8988T (cell line): ENCODE measurements at regions not wholly inside any gene's neighbourhood (a gene's known extent, or its start where the extent isn't known, plus 50 kb on each side); places are given as distances from the start of the nearest gene placed in this dataset.
"Not testable (repeated sequence)": the region's sequence is repeated elsewhere in the genome, so short reads cannot be mapped to it uniquely, and the experiment has no call there.

Source experiments
- DNase-seq: peaks from one replicate; pipeline ENCODE4 v3.0.0; 2011

- no peak for DNase-seq
These were observed 75.1 kb upstream of the USP9X start for GRCh38 chrX:41009850-41010846.

DNA sequence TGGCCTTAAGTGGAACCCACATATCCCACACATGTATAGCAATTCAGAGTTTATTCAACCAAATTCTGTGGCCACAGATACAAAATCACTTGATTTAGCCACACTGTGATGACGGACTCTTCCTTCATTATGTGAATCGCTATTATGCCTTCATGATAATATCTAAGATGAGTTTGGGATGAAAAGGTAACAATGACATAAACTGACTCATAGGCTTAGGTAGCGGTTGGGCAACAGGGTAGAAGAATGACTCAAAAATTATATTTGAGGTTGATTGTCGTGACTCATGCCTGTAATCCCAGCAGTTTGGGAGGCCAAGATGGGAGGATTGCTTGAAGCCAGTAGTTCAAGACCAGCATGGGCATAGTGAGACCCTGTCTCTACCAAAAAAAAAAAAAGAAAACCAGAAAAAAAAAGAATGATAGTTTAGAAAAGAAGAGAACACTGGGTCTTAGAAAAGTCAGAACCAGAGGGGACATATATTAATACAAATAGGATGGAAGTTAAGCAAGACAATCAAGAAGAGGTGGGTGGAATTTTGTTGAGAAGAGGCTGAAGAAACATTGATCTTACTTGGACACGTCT is 70.4 kb upstream of the USP9X start:
- DNase-seq: no peak

- DNase-seq: not testable (repeated sequence)
These were observed 67.5 kb upstream of the USP9X start for GRCh38 chrX:41017785-41018184.

DNA sequence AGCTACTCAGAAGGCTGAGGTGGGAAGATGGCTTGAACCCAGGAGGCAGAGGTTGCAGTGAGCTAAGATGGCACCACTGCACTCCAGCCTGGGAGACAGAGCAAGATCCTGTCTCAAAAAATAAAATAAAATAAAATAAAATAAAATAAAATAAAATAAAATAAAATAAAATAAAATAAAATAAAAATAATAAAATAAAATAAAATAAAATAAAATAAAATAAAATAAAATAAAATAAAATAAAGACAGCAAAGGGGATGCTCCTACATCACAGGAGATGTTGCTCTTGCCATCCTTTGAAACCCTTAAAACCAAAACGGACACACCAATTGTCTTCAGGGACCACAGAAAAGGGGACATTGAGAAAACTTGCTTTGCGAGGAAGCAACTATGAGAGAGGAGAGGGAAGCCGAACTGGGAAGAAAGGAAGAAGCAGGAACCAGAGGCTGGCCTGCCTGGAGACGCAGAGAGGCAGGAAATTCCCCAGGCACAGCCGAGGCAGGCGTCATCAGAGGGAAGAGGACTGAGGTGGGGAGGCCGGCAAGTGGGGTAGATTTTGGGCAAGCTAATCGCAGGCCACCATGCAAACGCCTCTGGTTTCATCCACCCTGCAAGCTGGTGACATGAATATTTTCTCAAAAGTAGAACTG is 66.7 kb upstream of the USP9X start:
- not testable (repeated sequence) for DNase-seq

DNA sequence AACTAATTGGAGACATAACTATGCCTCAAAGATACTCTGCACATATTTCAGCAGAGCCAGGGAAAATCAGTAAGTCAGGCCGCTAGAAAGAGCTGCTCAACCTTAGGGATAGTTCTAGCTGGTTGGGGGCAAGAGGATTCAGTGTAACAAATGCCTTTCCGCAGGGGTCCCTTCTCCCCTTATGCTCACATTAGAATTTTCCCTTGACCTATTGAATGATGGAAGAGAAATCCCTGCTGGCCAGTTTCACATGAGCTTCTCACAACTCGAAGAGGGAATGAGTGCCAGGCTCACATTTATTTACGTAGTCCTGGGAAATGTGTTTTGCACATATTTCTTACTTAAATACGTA is 66.2 kb upstream of the USP9X start:
- no peak for DNase-seq

- DNase-seq: no peak
These were observed 62.7 kb upstream of the USP9X start for GRCh38 chrX:41022566-41022965.

- no peak for DNase-seq
These were observed 62.1 kb upstream of the USP9X start for GRCh38 chrX:41023098-41023497.

DNA sequence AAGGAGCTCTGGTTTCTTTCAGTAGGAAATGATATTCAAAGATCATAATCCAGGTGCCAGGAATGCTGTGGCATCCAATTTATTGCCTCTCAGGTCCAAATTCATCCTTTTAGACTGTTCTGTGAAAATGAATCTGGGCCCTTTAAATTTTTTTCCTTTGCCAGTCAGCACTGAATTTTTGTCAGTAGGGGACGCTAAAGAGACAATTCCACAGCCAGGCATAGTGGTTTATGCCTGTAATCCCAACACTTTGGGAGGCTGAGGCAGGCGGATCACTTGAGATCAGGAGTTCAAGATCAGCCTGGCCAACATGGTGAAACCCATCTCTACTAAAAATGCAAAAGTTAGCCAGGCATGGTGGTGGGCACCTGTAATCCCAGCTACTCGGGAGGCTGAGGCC is 60.9 kb upstream of the USP9X start:
- not testable (repeated sequence) for DNase-seq

DNA sequence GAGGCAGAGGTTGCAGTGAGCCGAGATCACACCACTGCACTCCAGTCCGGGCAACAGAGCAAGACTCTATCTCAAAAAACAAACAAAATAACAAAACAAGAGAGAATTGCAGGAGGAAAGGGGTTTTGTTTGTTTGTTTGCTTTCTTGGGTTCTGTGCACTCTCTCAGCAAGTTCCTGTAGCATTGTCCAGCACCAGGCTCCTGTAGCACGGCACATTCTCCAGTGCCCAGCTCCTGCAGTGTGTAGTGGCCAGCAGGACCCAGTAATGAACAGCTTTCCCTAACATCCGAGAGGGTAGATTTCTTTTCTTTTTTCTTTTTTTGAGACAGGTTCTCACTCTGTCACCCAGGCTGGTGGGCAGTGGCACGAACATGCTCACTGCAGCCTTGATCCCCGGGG is 60.5 kb upstream of the USP9X start:
- no peak for DNase-seq

- no peak for DNase-seq
These were observed 59.1 kb upstream of the USP9X start for GRCh38 chrX:41025926-41026701.

DNA sequence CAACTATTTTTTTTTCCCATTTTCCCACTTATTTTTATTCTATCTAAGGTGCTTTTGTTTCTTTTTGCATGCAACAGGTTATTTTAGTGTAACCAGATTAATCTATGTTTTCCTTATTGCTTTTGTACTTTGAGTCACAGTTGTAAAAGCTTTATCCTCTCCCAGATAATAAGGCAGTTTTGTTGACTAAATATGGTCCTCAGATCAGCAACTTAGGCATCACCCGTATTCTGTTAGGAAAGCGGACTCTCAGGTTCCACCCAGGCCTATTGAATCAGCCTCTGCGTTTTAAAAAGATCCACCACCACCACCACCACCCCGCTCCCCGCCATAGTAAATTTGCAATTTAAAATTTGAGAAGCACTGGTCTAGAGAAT is 58.6 kb upstream of the USP9X start:
- no peak for DNase-seq

GRCh38 chrX:41029332-41029731 is 55.9 kb upstream of the USP9X start:
- DNase-seq: no peak

- no peak for DNase-seq
These were observed 53.8 kb upstream of the USP9X start for GRCh38 chrX:41031256-41031967.

GRCh38 chrX:41033299-41033698 is 51.9 kb upstream of the USP9X start:
- no peak for DNase-seq

GRCh38 chrX:41034902-41035301 is 50.3 kb upstream of the USP9X start:
- not testable (repeated sequence) for DNase-seq
